ENCODE measurements at regions not wholly inside any gene's neighbourhood (a gene's known extent, or its start where the extent isn't known, plus 50 kb on each side); places are given as distances from the start of the nearest gene placed in this dataset.
"Not testable (repeated sequence)": the region's sequence is repeated elsewhere in the genome, so short reads cannot be mapped to it uniquely, and the experiment has no call there.

- DNase-seq (ENCODE audit: low spot score): no peak
Measured at GRCh38 chr2:13401312-13401711, 684.6 kb downstream of the TRIB2 start.

GRCh38 chr2:13413989-13414388, 697.3 kb downstream of the TRIB2 start:
- DNase-seq (ENCODE audit: low spot score): no peak

- DNase-seq (ENCODE audit: low spot score): no peak
Measured at GRCh38 chr2:13414897-13415296, 698.2 kb downstream of the TRIB2 start.

- DNase-seq (ENCODE audit: low spot score): no peak
Measured at GRCh38 chr2:13433954-13434353, 717.2 kb downstream of the TRIB2 start.

GRCh38 chr2:13443554-13444261, 727.0 kb downstream of the TRIB2 start:
- DNase-seq (ENCODE audit: low spot score): not testable (repeated sequence)

- DNase-seq (ENCODE audit: low spot score): no peak
Measured at GRCh38 chr2:13462464-13462863, 745.7 kb downstream of the TRIB2 start.

- no peak for DNase-seq (ENCODE audit: low spot score)
Measured at GRCh38 chr2:13466076-13466475, 749.3 kb downstream of the TRIB2 start.

- no peak for DNase-seq (ENCODE audit: low spot score)
Measured at GRCh38 chr2:13474538-13474937, 757.8 kb downstream of the TRIB2 start.

GRCh38 chr2:13480057-13480456, 763.3 kb downstream of the TRIB2 start:
- DNase-seq (ENCODE audit: low spot score): no peak

GRCh38 chr2:13481201-13481600, 764.5 kb downstream of the TRIB2 start:
- no peak for DNase-seq (ENCODE audit: low spot score)

GRCh38 chr2:13485256-13485655, 768.5 kb downstream of the TRIB2 start:
- DNase-seq (ENCODE audit: low spot score): no peak

GRCh38 chr2:13488965-13489364, 772.2 kb downstream of the TRIB2 start:
- DNase-seq (ENCODE audit: low spot score): no peak

- DNase-seq (ENCODE audit: low spot score): no peak
Measured at GRCh38 chr2:13492262-13492661, 775.5 kb downstream of the TRIB2 start.

- no peak for DNase-seq (ENCODE audit: low spot score)
Measured at GRCh38 chr2:13495051-13495450, 778.3 kb downstream of the TRIB2 start.

GRCh38 chr2:13504808-13505207, 788.1 kb downstream of the TRIB2 start:
- DNase-seq (ENCODE audit: low spot score): no peak

GRCh38 chr2:13508671-13509070, 791.9 kb downstream of the TRIB2 start:
- DNase-seq (ENCODE audit: low spot score): no peak

GRCh38 chr2:13515254-13515653, 798.5 kb downstream of the TRIB2 start:
- no peak for DNase-seq (ENCODE audit: low spot score)

GRCh38 chr2:13522096-13522495, 805.4 kb downstream of the TRIB2 start:
- no peak for DNase-seq (ENCODE audit: low spot score)

GRCh38 chr2:13522917-13523821, 806.4 kb downstream of the TRIB2 start:
- DNase-seq (ENCODE audit: low spot score): no peak

GRCh38 chr2:13524492-13524891, 807.8 kb downstream of the TRIB2 start:
- DNase-seq (ENCODE audit: low spot score): no peak

GRCh38 chr2:13531735-13532410, 815.1 kb downstream of the TRIB2 start:
- DNase-seq (ENCODE audit: low spot score): not testable (repeated sequence)

GRCh38 chr2:13532781-13533523, 816.2 kb downstream of the TRIB2 start:
- not testable (repeated sequence) for DNase-seq (ENCODE audit: low spot score)

Data from GM03348 (cell line).